ENCODE measurements at regions not wholly inside any gene's neighbourhood (a gene's known extent, or its start where the extent isn't known, plus 50 kb on each side); places are given as distances from the start of the nearest gene placed in this dataset.
A peak's percentile ranks its signal among the peaks of the same experiment; 100 is the strongest.
"Not testable (repeated sequence)": the region's sequence is repeated elsewhere in the genome, so short reads cannot be mapped to it uniquely, and the experiment has no call there.

GRCh38 chr5:123943151-123943550 lies 431.2 kb downstream of the CSNK1G3 start:
- no peak overlapping the region for H3K4me2 ChIP-seq
- H3K4me1 ChIP-seq (ENCODE audit: low read depth, poor library complexity, severe bottlenecking), result no peaks in the 10 kb centered on the region
- no peak overlapping the region for H3K27ac ChIP-seq
- H3K4me3 ChIP-seq (IDR thresholded peaks at IDR 0.05; ENCODE audit: insufficient read depth, low read depth, low read length), result no peak overlapping the region
- H3K9ac ChIP-seq, result no peak overlapping the region
- no peak overlapping the region for H2AFZ ChIP-seq (ENCODE audit: low read depth)
- H4K20me1 ChIP-seq (ENCODE audit: insufficient read depth), result no peaks in the 10 kb centered on the region
- H3K27me3 ChIP-seq (ENCODE audit: insufficient read depth, low read depth), result no peaks in the 10 kb centered on the region
- H3K36me3 ChIP-seq (ENCODE audit: insufficient read depth), result no peaks in the 10 kb centered on the region
- H3K79me2 ChIP-seq (ENCODE audit: insufficient read depth, low read depth), result no peaks in the 10 kb centered on the region
- no peak for TF ChIP-seq CTCF (conservative IDR thresholded peaks at IDR 0.05; ENCODE audit: low read depth, low read length)

GRCh38 chr5:123940416-123940815 lies 428.4 kb downstream of the CSNK1G3 start:
- Histone ChIP-seq H3K79me2 (ENCODE audit: insufficient read depth, low read depth) (no peaks in the 10 kb centered on the region), H3K9ac (no peak overlapping the region), H3K27ac (no peak overlapping the region), H3K27me3 (ENCODE audit: insufficient read depth, low read depth) (no peaks in the 10 kb centered on the region), H3K4me2 (no peak overlapping the region), H3K4me3 (IDR thresholded peaks at IDR 0.05; ENCODE audit: insufficient read depth, low read depth, low read length) (no peak overlapping the region), H3K4me1 (ENCODE audit: low read depth, poor library complexity, severe bottlenecking) (peaks cover 8% of the 10 kb centered on the region), H2AFZ (ENCODE audit: low read depth) (no peak overlapping the region), H4K20me1 (ENCODE audit: insufficient read depth) (no peaks in the 10 kb centered on the region), H3K36me3 (ENCODE audit: insufficient read depth) (no peaks in the 10 kb centered on the region)
- no peak for TF ChIP-seq CTCF (conservative IDR thresholded peaks at IDR 0.05; ENCODE audit: low read depth, low read length)

GRCh38 chr5:123937230-123937629 lies 425.3 kb downstream of the CSNK1G3 start:
- Histone ChIP-seq H3K4me1 (ENCODE audit: low read depth, poor library complexity, severe bottlenecking) (peaks cover 8% of the 10 kb centered on the region), H3K4me2 (no peak overlapping the region), H4K20me1 (ENCODE audit: insufficient read depth) (no peaks in the 10 kb centered on the region), H2AFZ (ENCODE audit: low read depth) (peak overlapping the region; percentile 23; the same call in 1 of the 2 replicates), H3K9ac (no peak overlapping the region), H3K27me3 (ENCODE audit: insufficient read depth, low read depth) (no peaks in the 10 kb centered on the region), H3K4me3 (IDR thresholded peaks at IDR 0.05; ENCODE audit: insufficient read depth, low read depth, low read length) (no peak overlapping the region), H3K27ac (no peak overlapping the region), H3K36me3 (ENCODE audit: insufficient read depth) (no peaks in the 10 kb centered on the region), H3K79me2 (ENCODE audit: insufficient read depth, low read depth) (no peaks in the 10 kb centered on the region)
- peak; percentile 84 for TF ChIP-seq CTCF (conservative IDR thresholded peaks at IDR 0.05; ENCODE audit: low read depth, low read length)

GRCh38 chr5:123936548-123936947 lies 424.6 kb downstream of the CSNK1G3 start:
- Histone ChIP-seq H3K36me3 (ENCODE audit: insufficient read depth) (no peaks in the 10 kb centered on the region), H2AFZ (ENCODE audit: low read depth) (no peak overlapping the region), H3K79me2 (ENCODE audit: insufficient read depth, low read depth) (no peaks in the 10 kb centered on the region), H3K4me3 (IDR thresholded peaks at IDR 0.05; ENCODE audit: insufficient read depth, low read depth, low read length) (no peak overlapping the region), H4K20me1 (ENCODE audit: insufficient read depth) (no peaks in the 10 kb centered on the region), H3K27me3 (ENCODE audit: insufficient read depth, low read depth) (no peaks in the 10 kb centered on the region), H3K4me1 (ENCODE audit: low read depth, poor library complexity, severe bottlenecking) (peaks cover 8% of the 10 kb centered on the region), H3K27ac (no peak overlapping the region), H3K4me2 (no peak overlapping the region), H3K9ac (no peak overlapping the region)
- TF ChIP-seq CTCF (conservative IDR thresholded peaks at IDR 0.05; ENCODE audit: low read depth, low read length), result no peak

- not testable (repeated sequence) for H3K27me3 ChIP-seq (ENCODE audit: insufficient read depth, low read depth); H3K9ac ChIP-seq; H4K20me1 ChIP-seq (ENCODE audit: insufficient read depth); H2AFZ ChIP-seq (ENCODE audit: low read depth); H3K4me2 ChIP-seq; H3K27ac ChIP-seq; H3K4me3 ChIP-seq (IDR thresholded peaks at IDR 0.05; ENCODE audit: insufficient read depth, low read depth, low read length); H3K36me3 ChIP-seq (ENCODE audit: insufficient read depth); H3K79me2 ChIP-seq (ENCODE audit: insufficient read depth, low read depth)
- H3K4me1 ChIP-seq (ENCODE audit: low read depth, poor library complexity, severe bottlenecking), result peaks cover 18% of the 10 kb centered on the region
These were observed 421.8 kb downstream of the CSNK1G3 start for GRCh38 chr5:123933812-123934211.
